Hepatocyte (in vitro differentiated cells): ENCODE measurements at regions not wholly inside any gene's neighbourhood (a gene's known extent, or its start where the extent isn't known, plus 50 kb on each side); places are given as distances from the start of the nearest gene placed in this dataset.
A peak's percentile ranks its signal among the peaks of the same experiment; 100 is the strongest.
"Not testable (repeated sequence)": the region's sequence is repeated elsewhere in the genome, so short reads cannot be mapped to it uniquely, and the experiment has no call there.

Source experiments
- DNase-seq: peaks from one replicate; pipeline ENCODE4 v3.0.0-alpha.2; 2016; ENCODE audit warnings: low spot score
- H2AFZ ChIP-seq: fragments of 200-600 bp; sonication (generic); 2 replicates; pipeline ENCODE4 v1.6.0; 2016; ENCODE audit warnings: antibody characterized with exemption, mild to moderate bottlenecking
- H3K27ac ChIP-seq: fragments of 200-600 bp; sonication (generic); 2 replicates; pipeline ENCODE4 v1.5.1; 2016; ENCODE audit warnings: mild to moderate bottlenecking
- H3K27me3 ChIP-seq: fragments of 200-600 bp; sonication (generic); 2 replicates; pipeline ENCODE4 v1.6.1; 2016
- H3K36me3 ChIP-seq: fragments of 200-600 bp; sonication (generic); replicated peaks from 2 replicates; pipeline ENCODE4 v1.5.1; 2016; ENCODE audit warnings: low read depth; ENCODE audit not compliant: insufficient read depth
- H3K4me1 ChIP-seq: fragments of 200-600 bp; sonication (generic); 2 replicates; pipeline ENCODE4 v1.5.1; 2016; ENCODE audit warnings: mild to moderate bottlenecking, moderate library complexity; ENCODE audit not compliant: insufficient read depth
- H3K4me2 ChIP-seq: fragments of 200-600 bp; sonication (generic); 2 replicates; pipeline ENCODE4 v1.6.0; 2016
- H3K4me3 ChIP-seq: fragments of 200-600 bp; sonication (generic); 2 replicates; pipeline ENCODE4 v1.5.1; 2016; ENCODE audit warnings: mild to moderate bottlenecking
- H3K79me2 ChIP-seq: fragments of 200-600 bp; sonication (generic); 2 replicates; pipeline ENCODE4 v1.6.0; 2017; ENCODE audit warnings: mild to moderate bottlenecking
- H3K9me2 ChIP-seq: fragments of 200-600 bp; sonication (generic); replicated peaks from 2 replicates; pipeline ENCODE4 v1.6.0; 2017; ENCODE audit warnings: mild to moderate bottlenecking; ENCODE audit not compliant: insufficient read depth
- H3K9me3 ChIP-seq: fragments of 200-600 bp; sonication (generic); 2 replicates; pipeline ENCODE4 v1.5.1; 2016; ENCODE audit warnings: low read depth, mild to moderate bottlenecking
- H4K20me1 ChIP-seq: fragments of 200-600 bp; sonication (generic); 2 replicates; pipeline ENCODE4 v1.6.0; 2016; ENCODE audit warnings: mild to moderate bottlenecking; ENCODE audit not compliant: insufficient read depth, poor library complexity, severe bottlenecking
- WGBS: methylation state at CpG from one replicate; pipeline ENCODE4 v1.1.6; 2016; ENCODE audit warnings: low lambda C conversion rate; ENCODE audit errors: missing lambda C conversion rate; 5-methylcytosine and 5-hydroxymethylcytosine counted together

DNA sequence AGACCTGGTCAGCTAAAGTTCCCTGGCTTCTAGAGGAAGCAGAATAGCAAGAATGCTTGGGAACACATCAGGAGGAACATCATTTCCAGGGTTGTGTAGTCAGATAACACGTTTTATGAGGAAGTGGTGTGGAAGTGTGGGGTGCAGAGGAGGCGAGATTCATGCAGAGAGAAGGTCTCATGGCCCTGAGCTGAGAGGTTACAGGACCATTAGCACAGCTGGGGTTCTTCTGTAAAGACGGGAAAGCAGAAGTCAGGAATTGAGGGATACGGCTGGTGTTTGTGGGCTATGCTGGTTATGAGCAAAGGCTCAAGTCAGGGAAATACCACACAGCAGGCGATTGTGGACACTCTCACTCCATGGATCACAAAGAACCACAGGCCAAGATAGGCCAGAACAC, 190.6 kb upstream of the IRF2BP2 start:
- H3K4me1 ChIP-seq, H3K9me3 ChIP-seq, H3K79me2 ChIP-seq, H4K20me1 ChIP-seq, H2AFZ ChIP-seq, H3K9me2 ChIP-seq, H3K27me3 ChIP-seq, H3K4me2 ChIP-seq, H3K4me3 ChIP-seq, DNase-seq, H3K36me3 ChIP-seq: not testable (repeated sequence)
- H3K27ac ChIP-seq: peak overlapping the region; percentile 53
- WGBS: 95% methylated on average over 4 of the region's 5 CpGs

DNA sequence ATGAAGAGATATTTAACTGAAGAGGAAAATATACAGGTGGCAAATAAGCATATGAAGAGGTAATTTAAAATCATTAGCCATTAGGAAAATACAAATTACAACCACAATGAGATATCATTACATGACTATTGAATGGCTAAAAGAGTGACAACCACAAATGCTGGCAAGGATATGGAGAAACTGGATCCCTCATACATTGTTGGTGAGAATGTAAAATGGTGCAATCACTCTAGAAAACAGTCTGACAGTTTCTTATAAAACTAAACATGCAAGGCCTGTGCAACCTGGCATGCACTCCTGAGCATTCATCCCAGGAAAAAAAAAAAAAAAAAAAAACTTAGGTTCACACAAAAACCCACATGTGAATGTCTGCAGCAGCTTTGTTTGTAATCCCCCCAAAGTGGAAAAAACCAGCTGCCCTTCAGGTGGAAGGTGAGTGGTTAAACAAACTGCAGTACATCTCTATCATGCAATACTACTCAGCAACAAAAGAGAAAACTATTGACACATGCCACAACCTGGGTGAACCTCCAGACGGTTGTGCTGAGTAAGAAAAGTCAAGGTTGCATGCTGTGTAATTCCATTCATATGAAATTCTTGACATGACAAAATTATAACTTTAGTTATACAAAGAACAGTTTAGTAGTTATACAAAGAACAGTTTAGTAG, 189.2 kb upstream of the IRF2BP2 start:
- not testable (repeated sequence) for H2AFZ ChIP-seq, H3K36me3 ChIP-seq, H3K9me2 ChIP-seq, H3K4me2 ChIP-seq, DNase-seq, H3K4me1 ChIP-seq, H4K20me1 ChIP-seq, H3K27ac ChIP-seq, H3K4me3 ChIP-seq, H3K27me3 ChIP-seq, H3K79me2 ChIP-seq, H3K9me3 ChIP-seq
- WGBS: 77% methylated on average over 1 of the region's 1 CpG

DNA sequence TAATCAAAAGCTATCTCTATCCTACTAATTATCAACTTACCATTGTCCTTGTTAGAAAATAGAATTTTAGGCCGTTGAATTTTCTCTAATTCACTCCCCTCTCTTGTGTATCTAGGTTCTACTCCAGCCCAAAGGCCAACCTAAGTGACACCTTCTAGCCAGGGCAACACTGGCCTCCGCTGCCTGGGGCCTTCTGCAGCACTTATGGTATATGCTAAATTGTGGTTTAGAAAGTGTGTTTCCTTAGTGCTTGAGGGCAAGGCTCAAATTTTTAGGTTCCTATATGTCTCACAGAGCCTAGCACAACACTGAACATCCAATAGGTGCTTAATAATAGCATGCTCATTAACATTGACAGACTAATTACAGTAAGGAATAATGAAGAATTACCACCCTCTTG, 187.2 kb upstream of the IRF2BP2 start:
- H3K4me2 ChIP-seq: not testable (repeated sequence)
- no CpG with 5 or more reads among the region's 2 CpGs for WGBS

DNA sequence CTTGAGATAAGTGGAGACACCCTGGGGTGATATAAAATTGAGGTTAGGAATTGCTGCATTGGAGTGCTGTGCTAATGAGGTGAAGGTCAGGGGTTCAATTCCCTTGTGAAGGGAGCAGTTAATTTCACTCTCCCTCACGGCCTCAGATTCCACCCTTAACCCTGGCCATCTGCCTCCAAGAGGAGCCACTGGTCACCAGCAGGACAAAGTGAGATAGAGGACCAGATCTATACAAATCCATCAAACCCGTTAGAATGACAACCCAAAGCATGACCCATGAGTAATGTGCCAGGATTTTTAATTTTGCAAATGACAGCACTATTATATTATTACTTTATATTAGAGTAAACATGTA, 186.4 kb upstream of the IRF2BP2 start:
- H3K4me2 ChIP-seq, H3K36me3 ChIP-seq, H3K9me2 ChIP-seq, H3K4me1 ChIP-seq, H3K4me3 ChIP-seq, H4K20me1 ChIP-seq, H3K79me2 ChIP-seq, DNase-seq, H3K27ac ChIP-seq, H2AFZ ChIP-seq, H3K27me3 ChIP-seq, H3K9me3 ChIP-seq: not testable (repeated sequence)
- WGBS: 80% methylated on average over 2 of the region's 2 CpGs

More for the DNA sequence above, 187.2 kb upstream of the IRF2BP2 start:
- H3K27ac ChIP-seq, H3K27me3 ChIP-seq, DNase-seq, H3K9me3 ChIP-seq, H2AFZ ChIP-seq, H3K36me3 ChIP-seq, H3K9me2 ChIP-seq, H4K20me1 ChIP-seq, H3K4me1 ChIP-seq, H3K79me2 ChIP-seq, H3K4me3 ChIP-seq: not testable (repeated sequence)

DNA sequence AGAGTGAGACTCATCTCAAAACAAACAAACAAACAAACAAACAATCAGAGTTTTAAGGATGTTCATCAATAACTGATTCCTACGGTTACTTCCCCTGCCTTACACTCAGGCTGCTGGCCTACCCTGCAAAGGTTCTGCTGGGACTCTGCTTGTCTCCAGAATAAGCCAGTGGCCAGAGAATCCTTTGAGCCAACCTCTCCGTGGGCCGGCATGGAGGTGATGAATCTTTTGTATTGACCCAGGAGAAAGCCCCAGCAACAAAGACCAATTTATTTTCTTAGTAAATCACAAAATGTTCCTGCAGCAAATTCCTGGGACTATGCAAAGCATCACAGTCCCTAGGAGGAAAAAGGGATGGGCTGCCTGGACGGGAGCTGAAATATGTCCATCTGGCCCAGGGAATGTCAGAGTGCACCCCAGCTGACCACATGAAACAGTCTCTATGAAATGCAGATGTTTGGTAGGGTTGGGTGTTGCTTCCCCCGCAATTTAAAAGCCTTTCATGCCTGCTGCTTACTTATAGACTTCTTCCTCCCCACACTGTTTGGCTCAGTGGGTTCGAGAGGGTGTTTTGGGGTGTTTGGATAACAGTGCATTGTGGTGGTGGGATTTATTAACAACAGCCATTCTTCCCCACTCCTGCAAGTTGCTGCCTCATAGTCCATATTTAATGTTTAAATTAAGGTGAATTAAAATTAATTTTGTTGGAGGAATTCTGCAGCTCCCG, 185.9 kb upstream of the IRF2BP2 start:
- H2AFZ ChIP-seq, H3K27ac ChIP-seq, H3K4me2 ChIP-seq, H3K36me3 ChIP-seq, H4K20me1 ChIP-seq, H3K4me3 ChIP-seq, H3K79me2 ChIP-seq, H3K4me1 ChIP-seq, H3K9me2 ChIP-seq, H3K27me3 ChIP-seq, DNase-seq, H3K9me3 ChIP-seq: not testable (repeated sequence)
- 75% methylated on average over 7 of the region's 7 CpGs for WGBS

DNA sequence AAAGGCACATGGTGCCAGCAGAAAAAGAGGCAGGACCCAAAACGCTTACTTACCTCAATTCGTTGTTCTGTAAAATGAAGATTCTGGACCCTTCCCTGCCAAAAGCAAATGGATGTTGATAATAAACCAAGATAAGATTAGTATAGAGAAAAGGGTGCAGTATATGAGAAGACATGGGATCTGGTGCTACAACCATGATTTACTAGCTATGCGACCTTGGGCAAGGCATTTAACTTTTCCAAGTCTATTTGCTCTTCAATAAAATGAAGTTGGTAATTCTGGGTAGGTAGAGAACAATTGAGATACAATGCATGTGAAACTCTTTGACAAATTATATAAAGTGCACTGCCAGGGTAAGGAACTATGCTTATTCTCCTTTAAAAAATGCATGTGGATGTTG, 185.0 kb upstream of the IRF2BP2 start:
- H3K9me3 ChIP-seq, DNase-seq, H3K4me1 ChIP-seq, H3K79me2 ChIP-seq, H2AFZ ChIP-seq, H3K9me2 ChIP-seq, H3K36me3 ChIP-seq, H4K20me1 ChIP-seq, H3K27me3 ChIP-seq, H3K4me3 ChIP-seq, H3K4me2 ChIP-seq, H3K27ac ChIP-seq: not testable (repeated sequence)
- WGBS: 87% methylated on average over 1 of the region's 3 CpGs

DNA sequence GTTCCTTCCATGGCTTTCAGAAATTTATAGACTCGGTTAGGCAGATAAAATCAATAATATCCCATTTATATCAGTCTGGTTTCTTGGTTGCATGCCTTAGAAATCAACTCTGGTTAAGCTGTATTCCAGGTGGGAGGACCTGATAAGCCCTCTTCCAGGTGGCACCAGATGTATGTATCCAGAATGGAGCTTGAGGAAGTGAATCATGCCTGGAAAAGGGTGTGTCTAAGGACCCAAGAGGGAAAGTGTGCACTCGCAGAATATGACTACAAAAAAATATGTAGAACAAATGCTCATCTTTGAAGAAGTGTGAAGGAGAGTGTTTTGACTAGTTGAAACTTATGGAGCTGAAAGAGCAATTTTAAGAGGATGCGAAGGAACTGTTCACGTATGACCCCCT, 184.5 kb upstream of the IRF2BP2 start:
- H3K9me2 ChIP-seq, H3K4me1 ChIP-seq, H2AFZ ChIP-seq, H3K27me3 ChIP-seq, H3K79me2 ChIP-seq, H3K4me2 ChIP-seq, H3K27ac ChIP-seq, DNase-seq, H3K4me3 ChIP-seq, H4K20me1 ChIP-seq, H3K36me3 ChIP-seq, H3K9me3 ChIP-seq: not testable (repeated sequence)
- 94% methylated on average over 4 of the region's 4 CpGs for WGBS

DNA sequence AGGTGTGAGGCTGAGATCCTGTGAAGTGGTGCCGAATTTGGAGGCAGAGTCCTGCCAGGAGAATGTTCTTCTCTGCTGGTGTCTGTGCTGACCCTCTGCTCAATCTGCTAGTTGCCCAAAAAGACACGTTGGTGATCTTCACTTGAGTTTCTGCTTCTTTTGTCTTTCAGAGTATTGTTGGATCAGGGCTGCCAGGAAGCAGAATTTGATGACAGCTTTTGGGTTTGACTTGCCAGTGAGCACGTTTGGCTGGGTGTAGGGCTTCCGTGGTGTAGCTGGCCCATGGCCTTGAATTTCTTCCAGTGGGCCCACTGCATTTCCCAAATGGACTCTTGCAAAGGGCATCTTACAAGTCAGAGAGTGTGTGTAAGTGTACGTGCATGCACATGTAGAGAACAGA, 183.9 kb upstream of the IRF2BP2 start:
- not testable (repeated sequence) for H3K4me3 ChIP-seq, H3K79me2 ChIP-seq

DNA sequence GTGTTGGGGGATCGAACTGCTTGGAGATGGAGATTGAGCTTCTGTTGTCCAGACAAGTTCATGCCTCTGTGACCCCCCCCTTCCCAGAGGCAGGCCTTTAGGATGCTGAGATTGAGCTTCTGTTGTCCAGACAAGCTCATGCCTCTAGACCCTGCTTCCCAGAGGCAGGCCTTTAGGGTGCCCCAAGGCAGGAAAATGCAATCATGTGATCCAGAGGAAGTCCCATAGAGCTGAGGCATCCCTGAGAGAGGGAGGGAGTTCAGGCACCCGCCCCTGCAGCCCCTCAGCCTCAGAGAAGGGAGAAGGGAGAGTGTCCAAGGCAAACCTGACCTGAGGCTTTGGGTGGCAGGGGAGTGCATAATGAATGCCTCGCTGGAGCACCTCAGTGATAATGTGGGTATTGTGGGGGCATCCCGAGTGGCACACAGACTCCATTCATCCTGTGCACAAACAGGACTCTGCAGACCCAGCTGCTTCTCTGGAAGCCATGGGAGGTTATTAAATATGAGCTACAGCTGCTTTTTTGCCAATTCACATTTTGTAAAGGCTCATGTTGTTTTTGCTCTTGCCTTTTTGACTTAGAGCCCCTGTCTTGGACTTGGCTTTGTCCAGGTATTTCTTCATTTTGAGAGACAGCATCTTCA, 182.4 kb upstream of the IRF2BP2 start:
- not testable (repeated sequence) for H2AFZ ChIP-seq, DNase-seq, H3K79me2 ChIP-seq, H4K20me1 ChIP-seq, H3K4me1 ChIP-seq, H3K27ac ChIP-seq, H3K27me3 ChIP-seq, H3K4me2 ChIP-seq, H3K9me2 ChIP-seq, H3K4me3 ChIP-seq, H3K36me3 ChIP-seq, H3K9me3 ChIP-seq
- WGBS: 86% methylated on average over 4 of the region's 4 CpGs

More for the DNA sequence above, 183.9 kb upstream of the IRF2BP2 start:
- not testable (repeated sequence) for H3K9me2 ChIP-seq, H3K9me3 ChIP-seq, DNase-seq, H3K27me3 ChIP-seq, H3K36me3 ChIP-seq, H3K4me2 ChIP-seq, H2AFZ ChIP-seq, H4K20me1 ChIP-seq, H3K4me1 ChIP-seq, H3K27ac ChIP-seq
- 88% methylated on average over 3 of the region's 5 CpGs for WGBS
